Smooth muscle cell (in vitro differentiated cells): ENCODE measurements at regions not wholly inside any gene's neighbourhood (a gene's known extent, or its start where the extent isn't known, plus 50 kb on each side); places are given as distances from the start of the nearest gene placed in this dataset.

Source experiments
- DNase-seq: peaks from one replicate; lab custom pipeline; 2025; ENCODE audit not compliant: unreplicated experiment; lab: John Stamatoyannopoulos, UW
- H2AFZ ChIP-seq: fragments of 200-600 bp; sonication (generic); 2 replicates; pipeline ENCODE4 v1.6.0; 2016; ENCODE audit warnings: antibody characterized with exemption, low read depth, mild to moderate bottlenecking
- H3F3A ChIP-seq: fragments of 200-600 bp; sonication (generic); 2 replicates; pipeline ENCODE4 v1.6.0; 2017; ENCODE audit warnings: antibody characterized with exemption, low read depth
- H3K27ac ChIP-seq: fragments of 200-600 bp; sonication (generic); 2 replicates; pipeline ENCODE4 v1.5.1; 2016; ENCODE audit warnings: low read depth, mild to moderate bottlenecking
- H3K27me3 ChIP-seq: fragments of 200-600 bp; sonication (generic); 2 replicates; pipeline ENCODE4 v1.6.1; 2016; ENCODE audit warnings: low read depth, mild to moderate bottlenecking
- H3K36me3 ChIP-seq: fragments of 200-600 bp; sonication (generic); 2 replicates; pipeline ENCODE4 v1.5.1; 2016; ENCODE audit warnings: low read depth
- H3K4me1 ChIP-seq: fragments of 200-600 bp; sonication (generic); 2 replicates; pipeline ENCODE4 v1.5.1; 2016; ENCODE audit warnings: low read depth
- H3K4me2 ChIP-seq: fragments of 200-600 bp; sonication (generic); 2 replicates; pipeline ENCODE4 v1.6.0; 2016; ENCODE audit warnings: mild to moderate bottlenecking
- H3K4me3 ChIP-seq: fragments of 200-600 bp; sonication (generic); 2 replicates; pipeline ENCODE4 v1.5.1; 2016; ENCODE audit warnings: mild to moderate bottlenecking
- H3K79me2 ChIP-seq: fragments of 200-600 bp; sonication (generic); 2 replicates; pipeline ENCODE4 v1.6.0; 2016; ENCODE audit warnings: low read depth, mild to moderate bottlenecking
- H3K9ac ChIP-seq: fragments of 200-600 bp; sonication (generic); 2 replicates; pipeline ENCODE4 v1.6.0; 2016; ENCODE audit warnings: low read depth
- H3K9me3 ChIP-seq: fragments of 200-600 bp; sonication (generic); replicated peaks from 2 replicates; pipeline ENCODE4 v1.5.1; 2016; ENCODE audit warnings: low read depth
- H4K20me1 ChIP-seq: fragments of 200-600 bp; sonication (generic); 2 replicates; pipeline ENCODE4 v1.6.0; 2016; ENCODE audit warnings: low read depth
- CTCF ChIP-seq: fragments of 200-600 bp; sonication (generic); IDR thresholded peaks from 2 replicates; pipeline ENCODE4 v1.5.1; 2017; ENCODE audit warnings: borderline replicate concordance, mild to moderate bottlenecking, antibody characterized with exemption; ENCODE audit not compliant: insufficient read depth, poor library complexity, severe bottlenecking
- WGBS: methylation state at CpG from one replicate; pipeline ENCODE4 v1.1.7; 2016; ENCODE audit warnings: low lambda C conversion rate; 5-methylcytosine and 5-hydroxymethylcytosine counted together

- H3K4me2 ChIP-seq, result no peak overlapping the region
- H4K20me1 ChIP-seq, result no peaks in the 10 kb centered on the region
- no peaks in the 10 kb centered on the region for H3K9me3 ChIP-seq
- no peaks in the 10 kb centered on the region for H3K27me3 ChIP-seq
- no peak overlapping the region for H2AFZ ChIP-seq
- no peaks in the 10 kb centered on the region for H3F3A ChIP-seq
- no peak overlapping the region for H3K4me3 ChIP-seq
- no peak overlapping the region for H3K27ac ChIP-seq
- no peak for DNase-seq
- WGBS, result 93% methylated on average over 4 of the region's 4 CpGs
- H3K79me2 ChIP-seq, result no peaks in the 10 kb centered on the region
- no peak for TF ChIP-seq CTCF
- no peak overlapping the region for H3K9ac ChIP-seq
- no peaks in the 10 kb centered on the region for H3K4me1 ChIP-seq
- H3K36me3 ChIP-seq, result no peaks in the 10 kb centered on the region
These were observed 330.8 kb upstream of the DPH6 start for GRCh38 chr15:35876762-35877161.

GRCh38 chr15:35880896-35881295, 334.9 kb upstream of the DPH6 start:
- no peaks in the 10 kb centered on the region for H3K4me1 ChIP-seq
- H3K9me3 ChIP-seq, result no peaks in the 10 kb centered on the region
- no peak overlapping the region for H3K4me3 ChIP-seq
- no peak for TF ChIP-seq CTCF
- H2AFZ ChIP-seq, result no peak overlapping the region
- H4K20me1 ChIP-seq, result no peaks in the 10 kb centered on the region
- H3K36me3 ChIP-seq, result no peaks in the 10 kb centered on the region
- no peak overlapping the region for H3K27ac ChIP-seq
- H3F3A ChIP-seq, result no peaks in the 10 kb centered on the region
- H3K4me2 ChIP-seq, result no peak overlapping the region
- H3K9ac ChIP-seq, result no peak overlapping the region
- WGBS, result 99% methylated on average over 3 of the region's 3 CpGs
- H3K79me2 ChIP-seq, result no peaks in the 10 kb centered on the region
- no peak for DNase-seq
- no peaks in the 10 kb centered on the region for H3K27me3 ChIP-seq

GRCh38 chr15:35885870-35886269, 339.9 kb upstream of the DPH6 start:
- H3K4me3 ChIP-seq, result no peak overlapping the region
- no peaks in the 10 kb centered on the region for H3K27me3 ChIP-seq
- 97% methylated on average over 1 of the region's 1 CpG for WGBS
- H3F3A ChIP-seq, result no peaks in the 10 kb centered on the region
- no peaks in the 10 kb centered on the region for H3K4me1 ChIP-seq
- H3K9me3 ChIP-seq, result no peaks in the 10 kb centered on the region
- H3K4me2 ChIP-seq, result no peak overlapping the region
- no peaks in the 10 kb centered on the region for H3K79me2 ChIP-seq
- TF ChIP-seq CTCF, result no peak
- H3K27ac ChIP-seq, result no peak overlapping the region
- no peaks in the 10 kb centered on the region for H4K20me1 ChIP-seq
- H3K36me3 ChIP-seq, result no peaks in the 10 kb centered on the region
- no peak overlapping the region for H3K9ac ChIP-seq
- H2AFZ ChIP-seq, result no peak overlapping the region
- DNase-seq, result no peak

GRCh38 chr15:35886765-35887164, 340.8 kb upstream of the DPH6 start:
- no peak for DNase-seq
- Histone ChIP-seq H3K4me2 (no peak overlapping the region), H3K79me2 (no peaks in the 10 kb centered on the region), H4K20me1 (no peaks in the 10 kb centered on the region), H3F3A (no peaks in the 10 kb centered on the region), H3K27ac (no peak overlapping the region), H3K4me1 (no peaks in the 10 kb centered on the region), H3K4me3 (no peak overlapping the region), H3K9ac (no peak overlapping the region), H3K27me3 (no peaks in the 10 kb centered on the region), H3K36me3 (no peaks in the 10 kb centered on the region), H2AFZ (no peak overlapping the region), H3K9me3 (no peaks in the 10 kb centered on the region)
- no peak for TF ChIP-seq CTCF
